HS-27A (cell line): ENCODE measurements at regions not wholly inside any gene's neighbourhood (a gene's known extent, or its start where the extent isn't known, plus 50 kb on each side); places are given as distances from the start of the nearest gene placed in this dataset.

Experiments used
- DNase-seq: peaks from one replicate; pipeline ENCODE4 v3.0.0-alpha.2; 2012; ENCODE audit warnings: low read depth, missing footprints

DNA sequence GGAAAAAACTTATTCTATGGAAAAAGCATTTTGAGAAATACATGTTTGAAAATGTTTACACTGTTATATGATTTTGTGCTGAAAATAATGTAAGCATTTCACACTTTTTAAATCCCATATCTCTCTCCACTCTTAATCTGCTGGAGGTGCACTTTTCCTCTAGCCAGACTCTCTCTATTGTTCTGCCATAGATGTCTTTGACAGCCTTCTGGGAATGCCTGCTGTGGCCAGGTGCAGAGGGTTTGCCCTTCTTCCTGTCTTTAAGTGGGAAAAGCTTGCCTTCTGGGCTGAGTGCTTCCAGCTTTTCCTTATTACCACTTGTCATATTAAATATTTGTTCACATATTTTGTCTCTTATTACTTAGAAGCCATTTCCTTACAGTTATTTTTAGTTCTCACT is 60.1 kb upstream of the PPM1H start:
- DNase-seq: no peak

DNA sequence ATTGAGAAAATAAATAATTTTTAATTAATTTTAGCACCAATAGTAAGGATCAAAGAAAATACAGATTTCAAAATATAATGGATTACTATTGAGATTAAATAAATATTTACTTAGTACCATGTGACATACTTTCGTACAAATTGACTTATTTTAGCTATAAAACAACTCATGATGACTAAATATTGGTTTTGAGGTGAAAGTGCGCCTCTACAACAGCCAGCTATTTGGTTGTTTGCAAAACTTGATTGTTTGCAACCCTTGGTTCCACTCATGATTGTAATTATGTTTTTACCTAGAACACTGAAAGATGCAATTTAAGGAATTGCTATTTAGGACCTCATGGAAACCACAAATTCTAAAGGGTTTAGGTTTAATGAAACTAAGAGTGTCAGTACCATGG is 51.9 kb upstream of the PPM1H start:
- DNase-seq: no peak
